ENCODE measurements at regions not wholly inside any gene's neighbourhood (a gene's known extent, or its start where the extent isn't known, plus 50 kb on each side); places are given as distances from the start of the nearest gene placed in this dataset.
"Not testable (repeated sequence)": the region's sequence is repeated elsewhere in the genome, so short reads cannot be mapped to it uniquely, and the experiment has no call there.

- DNase-seq (ENCODE audit: low read depth in 2 of 2), result not testable (repeated sequence)
Observed at GRCh38 chr4:106524772-106525171, 156.2 kb upstream of the GIMD1 start.

GRCh38 chr4:106522839-106523238 lies 154.3 kb upstream of the GIMD1 start:
- no peak for DNase-seq (ENCODE audit: low read depth in 2 of 2)

GRCh38 chr4:106512706-106513105 lies 144.1 kb upstream of the GIMD1 start:
- DNase-seq (ENCODE audit: low read depth in 2 of 2), result no peak

GRCh38 chr4:106507440-106507839 lies 138.9 kb upstream of the GIMD1 start:
- no peak for DNase-seq (ENCODE audit: low read depth in 2 of 2)

- DNase-seq (ENCODE audit: low read depth in 2 of 2), result no peak
Observed at GRCh38 chr4:106503116-106504050, 134.8 kb upstream of the GIMD1 start.

GRCh38 chr4:106502106-106502699 lies 133.6 kb upstream of the GIMD1 start:
- peak in 1 of 2 donors; percentile 25 for DNase-seq (ENCODE audit: low read depth in 2 of 2)

- DNase-seq (ENCODE audit: low read depth in 2 of 2), result no peak
Observed at GRCh38 chr4:106497271-106497670, 128.7 kb upstream of the GIMD1 start.

GRCh38 chr4:106496061-106496460 lies 127.5 kb upstream of the GIMD1 start:
- no peak for DNase-seq (ENCODE audit: low read depth in 2 of 2)

GRCh38 chr4:106495476-106495875 lies 126.9 kb upstream of the GIMD1 start:
- DNase-seq (ENCODE audit: low read depth in 2 of 2), result no peak

- no peak for DNase-seq (ENCODE audit: low read depth in 2 of 2)
Observed at GRCh38 chr4:106494066-106494465, 125.5 kb upstream of the GIMD1 start.

GRCh38 chr4:106493086-106493485 lies 124.5 kb upstream of the GIMD1 start:
- DNase-seq (ENCODE audit: low read depth in 2 of 2), result no peak

GRCh38 chr4:106486533-106486932 lies 118.0 kb upstream of the GIMD1 start:
- no peak for DNase-seq (ENCODE audit: low read depth in 2 of 2)

- no peak for DNase-seq (ENCODE audit: low read depth in 2 of 2)
Observed at GRCh38 chr4:106481801-106482200, 113.2 kb upstream of the GIMD1 start.

GRCh38 chr4:106478152-106478551 lies 109.6 kb upstream of the GIMD1 start:
- no peak for DNase-seq (ENCODE audit: low read depth in 2 of 2)

GRCh38 chr4:106476741-106477140 lies 108.2 kb upstream of the GIMD1 start:
- DNase-seq (ENCODE audit: low read depth in 2 of 2), result no peak

GRCh38 chr4:106473515-106473914 lies 104.9 kb upstream of the GIMD1 start:
- no peak for DNase-seq (ENCODE audit: low read depth in 2 of 2)

- no peak for DNase-seq (ENCODE audit: low read depth in 2 of 2)
Observed at GRCh38 chr4:106471151-106471550, 102.6 kb upstream of the GIMD1 start.

- no peak for DNase-seq (ENCODE audit: low read depth in 2 of 2)
Observed at GRCh38 chr4:106463622-106464021, 95.0 kb upstream of the GIMD1 start.

- no peak for DNase-seq (ENCODE audit: low read depth in 2 of 2)
Observed at GRCh38 chr4:106454581-106454980, 86.0 kb upstream of the GIMD1 start.

- no peak for DNase-seq (ENCODE audit: low read depth in 2 of 2)
Observed at GRCh38 chr4:106454021-106454420, 85.4 kb upstream of the GIMD1 start.

GRCh38 chr4:106451091-106451490 lies 82.5 kb upstream of the GIMD1 start:
- no peak for DNase-seq (ENCODE audit: low read depth in 2 of 2)

GRCh38 chr4:106450249-106450648 lies 81.7 kb upstream of the GIMD1 start:
- DNase-seq (ENCODE audit: low read depth in 2 of 2), result no peak

- no peak for DNase-seq (ENCODE audit: low read depth in 2 of 2)
Observed at GRCh38 chr4:106444557-106444956, 76.0 kb upstream of the GIMD1 start.

Data from stimulated activated CD4-positive, alpha-beta T cell treated with anti-CD3 and anti-CD28 coated beads, Interleukin-1b, Interleukin-23, amount 100 ng/mL, for 4 hours (primary cell).